Body of pancreas (tissue), 4 donors: ENCODE measurements at regions not wholly inside any gene's neighbourhood (a gene's known extent, or its start where the extent isn't known, plus 50 kb on each side); places are given as distances from the start of the nearest gene placed in this dataset.

Source experiments
- ATAC-seq: fragments of 150-250 bp; one replicate; pipeline ENCODE4 v1.9.1; 2016
- DNase-seq, 4 donors: peaks; one replicate each; pipeline ENCODE4 v3.0.0-alpha.2; 2019
- H3K27ac ChIP-seq, 4 donors: fragments of 200-600 bp; sonication (generic); 1 replicate in 3 of 4; 2 replicates in 1 of 4; pipeline versions ENCODE4 v1.5.1 to v1.6.1; 2016 to 2019; ENCODE audit warnings: mild to moderate bottlenecking in 1 of 4, mixed read lengths in 1 of 4, moderate library complexity in 1 of 4
- H3K27me3 ChIP-seq, 2 donors: fragments of 200-600 bp; sonication (generic); one replicate each; pipeline ENCODE4 v1.6.0; 2016; ENCODE audit warnings: mild to moderate bottlenecking in 1 of 2
- H3K36me3 ChIP-seq, 2 donors: fragments of 200-600 bp; sonication (generic); replicated peaks in 1 of 2; 2 replicates each; pipeline ENCODE4 v1.5.1; 2016; ENCODE audit warnings: low read depth in 2 of 2; ENCODE audit not compliant: insufficient read depth in 1 of 2
- H3K4me1 ChIP-seq: fragments of 200-600 bp; sonication (generic); one replicate; pipeline ENCODE4 v1.6.0; 2016
- H3K4me3 ChIP-seq, 2 donors: fragments of 200-600 bp; sonication (generic); 1 replicate in 1 of 2; 2 replicates in 1 of 2; pipeline ENCODE4 v1.5.1; 2016 to 2019
- H3K9me3 ChIP-seq, 3 donors: fragments of 200-600 bp; sonication (generic); 1 replicate in 2 of 3; 2 replicates in 1 of 3; pipeline ENCODE4 v1.5.1; 2016
- POLR2A ChIP-seq, 3 donors: fragments of 450-650 bp; IDR thresholded peaks; one replicate each; pipeline ENCODE4 v1.6.1; 2016; ENCODE audit warnings: antibody characterized with exemption in 3 of 3, mild to moderate bottlenecking in 2 of 3
- WGBS, 2 donors: methylation state at CpG; one replicate each; pipeline ENCODE4 v1.1.5; 2017; 5-methylcytosine and 5-hydroxymethylcytosine counted together
- intact Hi-C: fragments of 100-400 bp; cut with DNase I; formaldehyde crosslinking; loops from one replicate; pipeline ENCODE4 v1.15.1; 2023
- TF ChIP-seq, protein P1 (sequence below), 7 experiments: fragments of 450-650 bp in 4 of 7; fragments of 200-600 bp in 3 of 7; sonication (generic) in 3 of 7; IDR thresholded peaks; one replicate each; pipeline ENCODE4 v1.5.1; 2016 to 2019; ENCODE audit warnings: antibody characterized with exemption in 7 of 7

GRCh38 chr1:213423041-213423440, 372.0 kb downstream of the RPS6KC1 start:
- Histone ChIP-seq H3K27me3 (no peaks in the 10 kb centered on the region), H3K4me1 (no peaks in the 10 kb centered on the region), H3K27ac (no peak overlapping the region), H3K4me3 (no peak overlapping the region), H3K9me3 (no peaks in the 10 kb centered on the region), H3K36me3 (no peaks in the 10 kb centered on the region)
- WGBS, 2 donors: 43 to 59% methylated on average over 3 to 4 of the region's 4 CpGs
- TF ChIP-seq, protein P1, sequence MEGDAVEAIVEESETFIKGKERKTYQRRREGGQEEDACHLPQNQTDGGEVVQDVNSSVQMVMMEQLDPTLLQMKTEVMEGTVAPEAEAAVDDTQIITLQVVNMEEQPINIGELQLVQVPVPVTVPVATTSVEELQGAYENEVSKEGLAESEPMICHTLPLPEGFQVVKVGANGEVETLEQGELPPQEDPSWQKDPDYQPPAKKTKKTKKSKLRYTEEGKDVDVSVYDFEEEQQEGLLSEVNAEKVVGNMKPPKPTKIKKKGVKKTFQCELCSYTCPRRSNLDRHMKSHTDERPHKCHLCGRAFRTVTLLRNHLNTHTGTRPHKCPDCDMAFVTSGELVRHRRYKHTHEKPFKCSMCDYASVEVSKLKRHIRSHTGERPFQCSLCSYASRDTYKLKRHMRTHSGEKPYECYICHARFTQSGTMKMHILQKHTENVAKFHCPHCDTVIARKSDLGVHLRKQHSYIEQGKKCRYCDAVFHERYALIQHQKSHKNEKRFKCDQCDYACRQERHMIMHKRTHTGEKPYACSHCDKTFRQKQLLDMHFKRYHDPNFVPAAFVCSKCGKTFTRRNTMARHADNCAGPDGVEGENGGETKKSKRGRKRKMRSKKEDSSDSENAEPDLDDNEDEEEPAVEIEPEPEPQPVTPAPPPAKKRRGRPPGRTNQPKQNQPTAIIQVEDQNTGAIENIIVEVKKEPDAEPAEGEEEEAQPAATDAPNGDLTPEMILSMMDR (IDR thresholded peaks at IDR 0.05): no peak
- no peak for TF ChIP-seq POLR2A (IDR thresholded peaks at IDR 0.05)
- intact Hi-C loops: no loop called here
- ATAC-seq: no peak
- DNase-seq: no peak

DNA sequence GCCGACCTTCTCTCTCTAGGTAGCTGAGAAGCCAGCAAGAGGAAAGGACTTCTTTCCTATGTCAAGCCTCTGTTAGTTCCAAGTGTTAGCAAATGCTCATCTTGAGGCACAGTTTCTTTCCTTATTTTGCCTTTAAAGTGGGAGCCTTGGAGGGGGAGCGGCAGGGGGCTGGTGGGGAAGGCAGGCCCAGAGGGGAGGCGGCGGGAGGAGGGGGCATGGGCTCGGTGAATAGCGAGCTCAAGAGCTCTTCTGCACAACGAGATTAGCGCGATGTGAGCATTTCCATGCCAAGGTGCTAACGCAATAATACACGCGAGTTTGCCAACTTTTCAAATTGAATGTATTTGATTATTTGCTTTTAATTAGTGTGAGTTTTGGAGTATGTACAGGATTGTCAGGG, 372.6 kb downstream of the RPS6KC1 start:
- no peaks in the 10 kb centered on the region for H3K27me3 ChIP-seq
- no peak for DNase-seq
- no peak overlapping the region for H3K4me3 ChIP-seq
- no peak for ATAC-seq
- H3K9me3 ChIP-seq: no peaks in the 10 kb centered on the region
- 77% methylated on average over 12 of the region's 12 CpGs for WGBS, 2 donors
- no peaks in the 10 kb centered on the region for H3K36me3 ChIP-seq
- no peak overlapping the region for H3K27ac ChIP-seq
- TF ChIP-seq POLR2A (IDR thresholded peaks at IDR 0.05): no peak
- TF ChIP-seq, protein P1 (IDR thresholded peaks at IDR 0.05): no peak
- intact Hi-C loops: no loop called here
- no peaks in the 10 kb centered on the region for H3K4me1 ChIP-seq

DNA sequence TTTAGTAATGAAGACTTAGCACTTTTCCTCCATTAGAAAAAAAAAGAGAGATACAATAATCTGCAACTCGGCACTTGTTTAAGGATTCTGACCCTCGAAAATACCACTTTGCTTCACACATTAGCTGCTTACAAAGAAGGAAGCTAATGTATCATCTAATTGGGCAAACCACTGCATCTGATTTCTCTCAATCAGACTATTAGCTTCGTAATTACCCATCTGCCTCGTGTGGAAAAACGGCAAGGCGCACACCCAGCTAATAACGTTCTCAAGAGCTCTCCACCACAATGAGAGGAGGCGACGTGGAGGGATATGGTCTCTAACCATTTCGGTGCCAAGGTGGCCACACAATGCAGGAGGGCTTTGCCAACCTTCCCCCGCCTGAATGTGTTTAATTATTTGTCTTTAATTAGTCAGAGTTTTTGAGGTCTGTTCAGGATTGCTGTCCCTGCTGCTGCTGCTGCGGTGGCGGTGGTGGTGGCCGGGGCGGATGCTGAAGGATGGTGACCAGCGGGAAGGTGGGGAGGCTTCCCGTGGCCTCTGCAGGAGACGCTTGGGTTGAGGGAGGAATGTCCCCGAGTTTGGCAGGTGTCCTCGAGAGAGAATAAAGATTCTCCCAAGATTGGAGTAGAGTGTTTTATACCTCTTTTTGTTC, 374.5 kb downstream of the RPS6KC1 start:
- intact Hi-C loops: no loop called here
- H3K36me3 ChIP-seq: no peaks in the 10 kb centered on the region
- no peaks in the 10 kb centered on the region for H3K4me1 ChIP-seq
- no peak overlapping the region for H3K4me3 ChIP-seq
- TF ChIP-seq, protein P1 (IDR thresholded peaks at IDR 0.05): no peak
- TF ChIP-seq POLR2A (IDR thresholded peaks at IDR 0.05): no peak
- DNase-seq (no peak), ATAC-seq (no peak)
- H3K27me3 ChIP-seq: no peaks in the 10 kb centered on the region
- no peak overlapping the region for H3K27ac ChIP-seq
- 79 to 83% methylated on average over 18 to 20 of the region's 20 CpGs for WGBS, 2 donors
- H3K9me3 ChIP-seq: no peaks in the 10 kb centered on the region

- intact Hi-C loops: no loop called here
- no peak for TF ChIP-seq POLR2A (IDR thresholded peaks at IDR 0.05)
- TF ChIP-seq, protein P1 (IDR thresholded peaks at IDR 0.05): no peak
- Histone ChIP-seq H3K4me3 (no peak overlapping the region), H3K9me3 (no peaks in the 10 kb centered on the region), H3K4me1 (no peaks in the 10 kb centered on the region), H3K27me3 (no peaks in the 10 kb centered on the region), H3K36me3 (no peaks in the 10 kb centered on the region), H3K27ac (no peak overlapping the region)
- DNase-seq: no peak
- ATAC-seq: no peak
- 83 to 91% methylated on average over 1 of the region's 1 CpG for WGBS, 2 donors
These were observed 378.6 kb downstream of the RPS6KC1 start for GRCh38 chr1:213429642-213430041.

- Histone ChIP-seq H3K4me1 (no peaks in the 10 kb centered on the region), H3K27me3 (no peaks in the 10 kb centered on the region), H3K4me3 (no peak overlapping the region), H3K9me3 (no peaks in the 10 kb centered on the region), H3K36me3 (no peaks in the 10 kb centered on the region), H3K27ac (no peak overlapping the region)
- ATAC-seq (no peak), DNase-seq (no peak)
- intact Hi-C loops: no loop called here
- whole genome bisulfite sequencing, 2 donors: 35 to 37% methylated on average over 1 of the region's 1 CpG
- no peak for TF ChIP-seq POLR2A (IDR thresholded peaks at IDR 0.05)
- TF ChIP-seq, protein P1 (IDR thresholded peaks at IDR 0.05): no peak
These were observed 384.7 kb downstream of the RPS6KC1 start for GRCh38 chr1:213435715-213436114.
